ENCODE measurements at regions not wholly inside any gene's neighbourhood (a gene's known extent, or its start where the extent isn't known, plus 50 kb on each side); places are given as distances from the start of the nearest gene placed in this dataset.

- no peaks in the 10 kb centered on the region for H3K9me3 ChIP-seq (ENCODE audit: low read length)
- no peak overlapping the region for H3K9ac ChIP-seq (ENCODE audit: low read length)
- H3K79me2 ChIP-seq (replicated peaks; ENCODE audit: insufficient read depth, low read length): no peaks in the 10 kb centered on the region
- H3K27ac ChIP-seq (ENCODE audit: low read length): no peak overlapping the region
- no peaks in the 10 kb centered on the region for H3K27me3 ChIP-seq (ENCODE audit: insufficient read depth, low read depth, low read length)
- H3K9me2 ChIP-seq (ENCODE audit: insufficient read depth, low read length): no peaks in the 10 kb centered on the region
- H3K4me3 ChIP-seq (ENCODE audit: low read length): no peak overlapping the region
- TF ChIP-seq RAD21 (conservative IDR thresholded peaks at IDR 0.05) (no peak), REST (IDR thresholded peaks at IDR 0.05; ENCODE audit: borderline replicate concordance) (no peak), EP300 (conservative IDR thresholded peaks at IDR 0.05; ENCODE audit: poor library complexity, severe bottlenecking) (no peak), POLR2AphosphoS5 (IDR thresholded peaks at IDR 0.05) (no peak), EZH2 (IDR thresholded peaks at IDR 0.05; ENCODE audit: borderline replicate concordance, insufficient read depth, low read length, poor library complexity, severe bottlenecking) (no peak), CTCF (IDR thresholded peaks at IDR 0.05; ENCODE audit: poor library complexity, severe bottlenecking) (no peak), SMC3 (conservative IDR thresholded peaks at IDR 0.05; ENCODE audit: poor library complexity) (no peak), TAF1 (IDR thresholded peaks at IDR 0.05; ENCODE audit: low read depth) (no peak), MXI1 (conservative IDR thresholded peaks at IDR 0.05; ENCODE audit: poor library complexity, severe bottlenecking) (no peak)
- H3K4me2 ChIP-seq (ENCODE audit: low read length): no peak overlapping the region
- H4K20me1 ChIP-seq (ENCODE audit: insufficient read depth): no peaks in the 10 kb centered on the region
- no peak overlapping the region for H2AFZ ChIP-seq (ENCODE audit: low read depth, low read length)
- H3F3A ChIP-seq (ENCODE audit: insufficient read depth, low read length, poor library complexity, severe bottlenecking): no peaks in the 10 kb centered on the region
- H3K36me3 ChIP-seq (ENCODE audit: insufficient read depth, low read length): no peaks in the 10 kb centered on the region
These were observed 69.7 kb upstream of the NCK2 start for GRCh38 chr2:105674859-105675541.

- Histone ChIP-seq H3K9ac (ENCODE audit: low read length) (no peak overlapping the region), H4K20me1 (ENCODE audit: insufficient read depth) (no peaks in the 10 kb centered on the region), H3K27me3 (ENCODE audit: insufficient read depth, low read depth, low read length) (no peaks in the 10 kb centered on the region), H3K36me3 (ENCODE audit: insufficient read depth, low read length) (no peaks in the 10 kb centered on the region), H3K4me3 (ENCODE audit: low read length) (no peak overlapping the region), H3K27ac (ENCODE audit: low read length) (no peak overlapping the region), H3K4me2 (ENCODE audit: low read length) (no peak overlapping the region), H3K79me2 (replicated peaks; ENCODE audit: insufficient read depth, low read length) (no peaks in the 10 kb centered on the region), H3K9me2 (ENCODE audit: insufficient read depth, low read length) (no peaks in the 10 kb centered on the region), H3K9me3 (ENCODE audit: low read length) (no peaks in the 10 kb centered on the region), H2AFZ (ENCODE audit: low read depth, low read length) (no peak overlapping the region), H3F3A (ENCODE audit: insufficient read depth, low read length, poor library complexity, severe bottlenecking) (no peaks in the 10 kb centered on the region)
- TF ChIP-seq EZH2 (IDR thresholded peaks at IDR 0.05; ENCODE audit: borderline replicate concordance, insufficient read depth, low read length, poor library complexity, severe bottlenecking) (no peak), TAF1 (IDR thresholded peaks at IDR 0.05; ENCODE audit: low read depth) (no peak), CTCF (IDR thresholded peaks at IDR 0.05; ENCODE audit: poor library complexity, severe bottlenecking) (no peak), RAD21 (conservative IDR thresholded peaks at IDR 0.05) (no peak), MXI1 (conservative IDR thresholded peaks at IDR 0.05; ENCODE audit: poor library complexity, severe bottlenecking) (no peak), REST (IDR thresholded peaks at IDR 0.05; ENCODE audit: borderline replicate concordance) (no peak), EP300 (conservative IDR thresholded peaks at IDR 0.05; ENCODE audit: poor library complexity, severe bottlenecking) (no peak), POLR2AphosphoS5 (IDR thresholded peaks at IDR 0.05) (no peak), SMC3 (conservative IDR thresholded peaks at IDR 0.05; ENCODE audit: poor library complexity) (no peak)
These were observed 70.3 kb upstream of the NCK2 start for GRCh38 chr2:105674401-105674800.
